ENCODE measurements at regions not wholly inside any gene's neighbourhood (a gene's known extent, or its start where the extent isn't known, plus 50 kb on each side); places are given as distances from the start of the nearest gene placed in this dataset.

GRCh38 chr5:28281351-28281750 lies 1243.0 kb upstream of the CDH9 start:
- Histone ChIP-seq H2BK20ac (ENCODE audit: low read depth, low read length, poor library complexity, severe bottlenecking) (no peak overlapping the region), H3K14ac (ENCODE audit: insufficient read depth, low read length) (no peak overlapping the region), H3K27me3 (ENCODE audit: insufficient read depth, low read length) (no peaks in the 10 kb centered on the region), H2BK120ac (ENCODE audit: low read depth, low read length, poor library complexity, severe bottlenecking) (no peak overlapping the region), H2BK12ac (ENCODE audit: insufficient read length, low read depth, low read length) (no peak overlapping the region), H3K56ac (ENCODE audit: insufficient read length, low read depth, low read length) (no peak overlapping the region), H3K27ac (ENCODE audit: insufficient read length, low read depth, low read length) (no peak overlapping the region), H3T11ph (ENCODE audit: low read length) (no peak overlapping the region), H3K18ac (ENCODE audit: insufficient read length, low read depth, low read length) (no peak overlapping the region), H2BK15ac (ENCODE audit: low read depth, low read length) (no peak overlapping the region), H4K91ac (ENCODE audit: insufficient read length, low read depth, low read length) (no peak overlapping the region), H4K20me1 (ENCODE audit: control insufficient read depth, insufficient read depth, insufficient read length) (no peaks in the 10 kb centered on the region), H3K4me2 (ENCODE audit: insufficient read depth, insufficient read length, low read length) (no peak overlapping the region), H3K23ac (ENCODE audit: insufficient read length, low read depth, low read length) (no peak overlapping the region), H2AK5ac (ENCODE audit: insufficient read length, low read length) (no peak overlapping the region), H2BK5ac (ENCODE audit: insufficient read length, low read length) (no peak overlapping the region), H3K4me1 (ENCODE audit: insufficient read depth, low read length) (no peaks in the 10 kb centered on the region), H4K5ac (ENCODE audit: insufficient read length, low read depth, low read length) (no peak overlapping the region), H3K4ac (ENCODE audit: low read depth, low read length) (no peak overlapping the region), H4K8ac (replicated peaks; ENCODE audit: insufficient read length, low read depth, low read length) (no peak overlapping the region), H3K79me2 (ENCODE audit: insufficient read depth, low read length) (no peaks in the 10 kb centered on the region), H3K23me2 (ENCODE audit: insufficient read length, low read depth, low read length, poor library complexity, severe bottlenecking) (no peaks in the 10 kb centered on the region), H3K9ac (ENCODE audit: extremely low read depth, insufficient read length, low read length) (no peak overlapping the region), H2AFZ (ENCODE audit: low read length) (no peak overlapping the region), H3K79me1 (ENCODE audit: insufficient read depth, low read depth, low read length, poor library complexity, severe bottlenecking) (no peaks in the 10 kb centered on the region), H3K9me3 (ENCODE audit: control insufficient read depth, low read depth, low read length) (no peaks in the 10 kb centered on the region)
- no peaks in the 10 kb centered on the region for H3K9me3 Mint-ChIP-seq
- no peak overlapping the region for H3K27ac Mint-ChIP-seq
- no peaks in the 10 kb centered on the region for H3K36me3 Mint-ChIP-seq (ENCODE audit: insufficient read depth in 1 of 3, low read depth in 3 of 3)
- H3K4me1 Mint-ChIP-seq = no peaks in the 10 kb centered on the region
- TF ChIP-seq, protein P1, sequence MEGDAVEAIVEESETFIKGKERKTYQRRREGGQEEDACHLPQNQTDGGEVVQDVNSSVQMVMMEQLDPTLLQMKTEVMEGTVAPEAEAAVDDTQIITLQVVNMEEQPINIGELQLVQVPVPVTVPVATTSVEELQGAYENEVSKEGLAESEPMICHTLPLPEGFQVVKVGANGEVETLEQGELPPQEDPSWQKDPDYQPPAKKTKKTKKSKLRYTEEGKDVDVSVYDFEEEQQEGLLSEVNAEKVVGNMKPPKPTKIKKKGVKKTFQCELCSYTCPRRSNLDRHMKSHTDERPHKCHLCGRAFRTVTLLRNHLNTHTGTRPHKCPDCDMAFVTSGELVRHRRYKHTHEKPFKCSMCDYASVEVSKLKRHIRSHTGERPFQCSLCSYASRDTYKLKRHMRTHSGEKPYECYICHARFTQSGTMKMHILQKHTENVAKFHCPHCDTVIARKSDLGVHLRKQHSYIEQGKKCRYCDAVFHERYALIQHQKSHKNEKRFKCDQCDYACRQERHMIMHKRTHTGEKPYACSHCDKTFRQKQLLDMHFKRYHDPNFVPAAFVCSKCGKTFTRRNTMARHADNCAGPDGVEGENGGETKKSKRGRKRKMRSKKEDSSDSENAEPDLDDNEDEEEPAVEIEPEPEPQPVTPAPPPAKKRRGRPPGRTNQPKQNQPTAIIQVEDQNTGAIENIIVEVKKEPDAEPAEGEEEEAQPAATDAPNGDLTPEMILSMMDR (conservative IDR thresholded peaks at IDR 0.05) = no peak
- no peak overlapping the region for H3K4me3 Mint-ChIP-seq
- no CpG with 5 or more reads among the region's 3 CpGs for WGBS (ENCODE audit: extremely low coverage, insufficient read length, low lambda C conversion rate)
- DNase-seq = no peak
- H3K27me3 Mint-ChIP-seq (ENCODE audit: low read depth) = no peaks in the 10 kb centered on the region

Measured in H9 (cell line).